ENCODE measurements at regions not wholly inside any gene's neighbourhood (a gene's known extent, or its start where the extent isn't known, plus 50 kb on each side); places are given as distances from the start of the nearest gene placed in this dataset.
A peak's percentile ranks its signal among the peaks of the same experiment; 100 is the strongest.

DNA sequence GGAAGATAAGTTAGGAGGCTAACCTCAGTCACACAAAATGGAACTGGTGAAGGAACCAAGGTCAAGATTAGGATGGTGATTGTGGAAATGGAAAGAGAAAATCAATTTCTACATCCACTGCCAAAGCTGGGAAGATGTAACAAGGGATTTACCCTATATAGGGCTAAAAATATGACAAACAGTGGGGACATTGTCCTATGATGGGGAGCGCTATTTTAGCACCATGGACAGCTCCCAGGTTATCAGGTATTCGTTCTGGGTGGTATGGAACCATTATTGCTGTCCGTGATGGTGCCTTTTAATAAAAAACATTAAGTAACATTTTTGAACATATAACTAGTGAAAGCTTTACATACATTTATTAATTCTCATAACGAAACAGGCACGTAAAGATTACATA is 124.0 kb downstream of the NDUFA12 start:
- Histone ChIP-seq H3K27me3 (ENCODE audit: control insufficient read depth in 3 of 3, insufficient read depth in 3 of 3, low read length in 2 of 3) (peaks cover 0 to 14% (median 4%) of the 10 kb centered on the region in 3 donors), H3K4me1 (ENCODE audit: control insufficient read depth in 5 of 5, insufficient read depth in 5 of 5, low read length in 5 of 5) (peaks cover 0 to 4% (median 0%) of the 10 kb centered on the region in 5 donors), H3K4me3 (no peak overlapping the region), H3K9me3 (ENCODE audit: control insufficient read depth in 4 of 4, insufficient read depth in 3 of 4, low read length in 3 of 4) (no peaks in the 10 kb centered on the region), H3K9ac (ENCODE audit: insufficient read depth in 1 of 2, low read length in 2 of 2) (no peak overlapping the region), H3K36me3 (ENCODE audit: control insufficient read depth in 4 of 4, insufficient read depth in 4 of 4, low read length in 4 of 4) (no peaks in the 10 kb centered on the region), H3K27ac (ENCODE audit: low read depth in 1 of 2, low read length in 1 of 2) (no peak overlapping the region)
- TF ChIP-seq, protein P1, sequence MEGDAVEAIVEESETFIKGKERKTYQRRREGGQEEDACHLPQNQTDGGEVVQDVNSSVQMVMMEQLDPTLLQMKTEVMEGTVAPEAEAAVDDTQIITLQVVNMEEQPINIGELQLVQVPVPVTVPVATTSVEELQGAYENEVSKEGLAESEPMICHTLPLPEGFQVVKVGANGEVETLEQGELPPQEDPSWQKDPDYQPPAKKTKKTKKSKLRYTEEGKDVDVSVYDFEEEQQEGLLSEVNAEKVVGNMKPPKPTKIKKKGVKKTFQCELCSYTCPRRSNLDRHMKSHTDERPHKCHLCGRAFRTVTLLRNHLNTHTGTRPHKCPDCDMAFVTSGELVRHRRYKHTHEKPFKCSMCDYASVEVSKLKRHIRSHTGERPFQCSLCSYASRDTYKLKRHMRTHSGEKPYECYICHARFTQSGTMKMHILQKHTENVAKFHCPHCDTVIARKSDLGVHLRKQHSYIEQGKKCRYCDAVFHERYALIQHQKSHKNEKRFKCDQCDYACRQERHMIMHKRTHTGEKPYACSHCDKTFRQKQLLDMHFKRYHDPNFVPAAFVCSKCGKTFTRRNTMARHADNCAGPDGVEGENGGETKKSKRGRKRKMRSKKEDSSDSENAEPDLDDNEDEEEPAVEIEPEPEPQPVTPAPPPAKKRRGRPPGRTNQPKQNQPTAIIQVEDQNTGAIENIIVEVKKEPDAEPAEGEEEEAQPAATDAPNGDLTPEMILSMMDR (IDR thresholded peaks at IDR 0.05; ENCODE audit: control extremely low read depth, extremely low read depth) = no peak
- no peak for ATAC-seq (ENCODE audit: insufficient read depth, low FRiP score)
- DNase-seq = peak in 1 of 3 donors; percentile 30
- 54 to 56% methylated on average over 5 of the region's 5 CpGs for WGBS, 2 donors

DNA sequence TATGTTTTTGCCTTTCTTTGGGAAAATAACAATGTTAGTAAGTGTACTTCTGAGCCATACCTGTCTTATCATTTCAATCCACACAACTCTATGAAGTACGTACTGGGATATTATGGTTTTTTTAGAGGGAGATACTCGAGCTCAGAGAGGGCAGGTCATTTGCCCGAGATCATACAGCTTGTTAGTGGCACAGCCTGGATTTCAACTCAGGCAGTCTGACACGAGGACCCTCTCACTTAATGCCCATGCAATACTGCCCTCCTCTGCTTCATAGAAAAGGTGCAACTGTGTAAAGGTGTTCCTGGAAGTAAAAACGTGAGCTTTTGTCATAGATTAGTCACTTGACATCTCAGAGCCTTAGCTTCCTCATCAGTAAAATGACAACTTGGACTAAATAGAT is 128.0 kb downstream of the NDUFA12 start:
- Histone ChIP-seq H3K9me3 (ENCODE audit: control insufficient read depth in 4 of 4, insufficient read depth in 3 of 4, low read length in 3 of 4) (no peaks in the 10 kb centered on the region), H3K36me3 (ENCODE audit: control insufficient read depth in 4 of 4, insufficient read depth in 4 of 4, low read length in 4 of 4) (no peaks in the 10 kb centered on the region), H3K27ac (ENCODE audit: low read depth in 1 of 2, low read length in 1 of 2) (no peak overlapping the region), H3K4me1 (ENCODE audit: control insufficient read depth in 5 of 5, insufficient read depth in 5 of 5, low read length in 5 of 5) (peaks cover 0 to 19% (median 6%) of the 10 kb centered on the region in 5 donors), H3K27me3 (ENCODE audit: control insufficient read depth in 3 of 3, insufficient read depth in 3 of 3, low read length in 2 of 3) (peaks cover 0 to 34% (median 9%) of the 10 kb centered on the region in 3 donors), H3K9ac (ENCODE audit: insufficient read depth in 1 of 2, low read length in 2 of 2) (no peak overlapping the region), H3K4me3 (no peak overlapping the region)
- TF ChIP-seq, protein P1 (IDR thresholded peaks at IDR 0.05; ENCODE audit: control extremely low read depth, extremely low read depth) = no peak
- ATAC-seq (ENCODE audit: insufficient read depth, low FRiP score) (no peak), DNase-seq (peak in 1 of 3 donors; percentile 58)
- 36 to 40% methylated on average over 5 of the region's 5 CpGs for WGBS, 2 donors

DNA sequence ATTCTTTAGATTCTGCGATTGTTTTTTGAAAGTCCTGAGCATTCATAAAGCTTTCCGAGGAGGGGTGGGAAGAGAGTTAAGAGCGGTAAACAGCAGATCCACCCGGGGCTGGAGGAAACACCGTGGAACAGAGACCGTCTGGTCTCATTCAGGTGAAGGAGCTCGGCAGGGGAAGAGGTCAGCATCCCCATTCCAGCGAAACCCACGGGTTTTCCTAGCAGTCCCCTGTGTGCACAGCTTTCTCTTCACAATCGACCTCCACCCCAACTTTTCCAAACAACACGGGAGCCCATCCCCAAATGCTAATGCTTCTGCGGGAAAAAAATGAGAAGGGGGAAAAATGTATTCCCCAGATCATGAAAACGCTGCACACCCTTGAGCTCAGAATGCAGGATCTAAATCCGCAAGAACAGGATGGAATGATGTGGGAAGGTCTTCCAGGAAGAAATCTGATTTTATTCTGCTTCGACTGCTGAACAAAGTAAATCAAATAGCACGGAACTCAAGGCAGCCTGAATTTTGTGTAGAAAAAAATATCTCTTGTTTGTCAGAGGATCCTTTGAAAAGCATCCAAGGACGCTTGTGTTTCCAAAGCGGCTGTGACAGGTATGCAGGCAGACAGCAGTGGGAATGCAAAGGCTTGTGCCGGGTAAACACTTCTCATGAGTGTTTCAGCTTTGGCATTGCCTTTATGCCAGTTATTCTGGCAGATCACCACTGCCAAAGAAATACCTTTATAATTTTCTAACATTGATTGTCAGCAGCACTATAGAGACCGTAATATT is 128.8 kb downstream of the NDUFA12 start:
- Histone ChIP-seq H3K4me3 (no peak overlapping the region), H3K27me3 (ENCODE audit: control insufficient read depth in 3 of 3, insufficient read depth in 3 of 3, low read length in 2 of 3) (peaks cover 0 to 34% (median 9%) of the 10 kb centered on the region in 3 donors), H3K9ac (ENCODE audit: insufficient read depth in 1 of 2, low read length in 2 of 2) (peak overlapping the region in 1 of 2 donors; percentile 53), H3K4me1 (ENCODE audit: control insufficient read depth in 5 of 5, insufficient read depth in 5 of 5, low read length in 5 of 5) (peaks cover 0 to 19% (median 6%) of the 10 kb centered on the region in 5 donors), H3K9me3 (ENCODE audit: control insufficient read depth in 4 of 4, insufficient read depth in 3 of 4, low read length in 3 of 4) (no peaks in the 10 kb centered on the region), H3K27ac (ENCODE audit: low read depth in 1 of 2, low read length in 1 of 2) (no peak overlapping the region), H3K36me3 (ENCODE audit: control insufficient read depth in 4 of 4, insufficient read depth in 4 of 4, low read length in 4 of 4) (no peaks in the 10 kb centered on the region)
- TF ChIP-seq, protein P1 (IDR thresholded peaks at IDR 0.05; ENCODE audit: control extremely low read depth, extremely low read depth) = no peak
- DNase-seq (peak in 1 of 3 donors; percentile 34), ATAC-seq (ENCODE audit: insufficient read depth, low FRiP score) (no peak)
- 14 to 29% methylated on average over 20 of the region's 20 CpGs for WGBS, 2 donors

All from lung (tissue), 11 donors.